HL-60/S4 treated with retinoic acid at 250 ng/mL for 4 days and 3 days (cell line): ENCODE measurements at regions not wholly inside any gene's neighbourhood (a gene's known extent, or its start where the extent isn't known, plus 50 kb on each side); places are given as distances from the start of the nearest gene placed in this dataset.

Source experiments
- in situ Hi-C: fragments of 300-500 bp; cut with MboI; formaldehyde crosslinking; loops from 2 replicates; pipeline ENCODE4 v1.7.0; 2022; ENCODE audit warnings: low sequenced_read_pairs

DNA sequence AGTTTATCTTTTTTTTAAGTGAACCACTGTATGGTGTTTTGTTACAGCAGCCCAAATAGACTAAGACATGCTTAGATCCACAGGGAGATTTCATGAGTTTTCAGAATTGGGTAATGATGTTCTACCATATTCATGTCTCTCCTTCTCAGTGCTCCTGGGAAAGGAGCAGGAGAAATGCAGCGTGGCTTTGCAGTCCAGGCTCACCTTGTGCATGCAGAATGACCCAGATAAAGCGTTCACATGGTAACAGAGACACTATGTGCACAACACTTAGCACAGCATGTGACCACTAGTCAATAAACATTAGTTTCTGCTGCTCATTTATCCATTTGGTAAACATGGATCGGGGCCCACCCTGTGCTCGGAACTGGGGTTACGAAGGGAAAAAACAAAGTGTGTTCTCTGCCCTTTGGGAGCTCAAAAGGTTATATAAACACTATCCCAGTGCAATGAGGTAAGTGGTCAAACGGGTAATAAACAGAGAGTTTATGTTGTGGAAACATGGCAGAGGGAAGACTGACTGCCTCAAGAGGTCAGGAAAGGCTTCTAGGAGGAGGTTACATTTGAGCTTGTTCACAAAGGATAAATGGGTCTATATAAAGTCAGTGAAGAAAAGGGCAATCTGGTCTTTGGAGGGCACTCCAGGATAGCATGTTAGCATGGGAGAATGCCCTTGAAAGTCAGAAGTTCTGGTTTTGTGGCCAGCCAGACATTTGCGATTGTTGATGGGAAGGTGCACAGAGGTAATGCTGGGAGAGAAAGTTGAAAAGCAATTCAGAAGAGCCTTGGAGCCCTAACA lies 299.2 kb downstream of the TDRD15 start:
- in situ Hi-C loops = no loop called here

DNA sequence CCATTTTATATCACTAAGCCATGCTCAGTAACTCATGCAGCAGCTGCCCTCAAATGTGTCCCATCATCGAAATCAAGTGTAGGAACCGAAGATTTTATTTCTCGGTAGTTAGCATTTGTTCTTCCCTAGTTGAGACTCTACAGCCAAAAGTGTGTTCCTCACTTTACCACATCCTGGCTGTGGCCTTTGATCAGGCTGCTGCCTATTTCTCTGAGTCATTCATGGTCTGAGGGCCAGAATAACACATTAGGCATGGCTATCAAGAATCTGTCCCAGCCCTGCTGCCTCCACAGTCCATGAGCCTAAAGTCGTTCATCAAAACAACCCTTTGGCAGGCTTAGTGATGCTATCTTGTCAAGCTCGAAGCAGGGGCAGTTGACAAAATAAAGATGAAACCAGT lies 300.1 kb downstream of the TDRD15 start:
- in situ Hi-C loops = no loop called here

DNA sequence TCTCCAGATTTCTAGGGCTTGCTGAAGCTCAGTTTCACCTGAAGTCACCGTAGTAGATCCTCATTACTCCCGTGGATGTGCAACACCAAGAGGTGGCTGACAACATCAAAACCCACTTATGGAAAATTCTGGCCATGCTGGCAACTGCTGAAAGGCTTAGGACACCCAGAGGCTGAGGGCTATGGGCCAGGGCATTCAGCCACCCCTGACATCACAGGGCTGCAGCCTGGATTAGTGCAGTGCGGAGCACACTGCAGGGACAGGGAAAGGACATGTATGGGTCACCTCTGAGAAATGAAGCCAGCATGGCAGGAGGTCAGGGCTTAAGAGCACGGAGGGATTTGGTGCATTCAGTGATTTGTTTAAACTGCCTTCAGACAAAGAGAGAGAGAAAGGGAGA lies 300.6 kb downstream of the TDRD15 start:
- in situ Hi-C loops = no loop called here

DNA sequence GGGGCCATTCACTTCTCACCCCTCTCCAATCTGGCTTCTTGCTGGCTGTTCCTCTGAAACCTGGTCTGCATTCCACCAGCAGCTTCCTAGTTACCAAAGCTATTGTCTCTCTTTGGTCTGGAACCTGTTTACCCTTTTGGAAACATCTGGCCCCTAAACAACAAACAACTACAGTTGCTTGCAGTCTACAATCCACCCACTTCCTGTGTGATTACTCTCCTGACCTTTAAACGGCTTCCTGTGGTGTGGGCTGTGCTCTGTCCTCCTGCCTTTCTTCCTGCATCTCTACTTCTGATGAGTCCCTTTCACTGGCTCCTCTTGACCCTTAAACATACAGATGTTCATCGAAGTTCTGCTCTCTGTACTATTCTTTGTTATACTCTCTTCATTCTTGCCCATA lies 303.8 kb downstream of the TDRD15 start:
- in situ Hi-C loops = no loop called here

DNA sequence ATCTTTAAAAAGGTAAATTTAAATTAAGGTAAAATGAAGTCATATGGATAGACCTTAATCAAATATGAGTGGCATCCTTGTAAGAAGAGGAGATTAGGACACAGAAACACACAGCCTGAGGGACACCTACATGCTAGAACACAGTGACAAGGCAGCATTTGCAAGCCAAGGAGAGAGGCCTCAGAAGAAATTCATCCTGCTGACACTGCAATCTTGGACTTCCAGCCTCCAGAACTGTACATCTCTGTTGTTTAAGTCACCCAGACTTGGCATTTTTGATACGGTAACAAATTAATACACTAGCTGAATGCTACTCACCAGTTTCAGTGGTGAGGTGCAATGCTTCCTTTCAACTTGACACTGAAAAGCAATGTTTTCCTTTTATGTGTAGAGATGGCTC lies 305.0 kb downstream of the TDRD15 start:
- in situ Hi-C loops = no loop called here

DNA sequence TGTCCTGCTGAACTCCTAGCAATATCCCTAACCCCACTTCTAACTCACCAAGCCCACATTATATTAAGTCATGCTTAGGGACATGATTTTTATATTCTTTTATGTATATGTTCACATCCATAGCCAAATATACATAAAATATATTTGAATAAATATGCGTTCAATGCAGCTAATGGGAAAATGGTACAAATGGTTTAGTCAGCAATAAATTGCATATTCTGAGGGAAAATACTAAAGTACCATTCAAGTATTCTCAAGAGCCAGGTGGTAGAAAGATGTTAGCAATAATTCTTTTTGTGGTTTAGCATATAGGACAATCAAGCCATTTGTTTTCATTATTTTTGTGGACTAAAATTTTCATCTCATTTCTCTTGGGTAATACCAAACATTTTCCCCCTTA lies 306.0 kb downstream of the TDRD15 start:
- in situ Hi-C loops = no loop called here

DNA sequence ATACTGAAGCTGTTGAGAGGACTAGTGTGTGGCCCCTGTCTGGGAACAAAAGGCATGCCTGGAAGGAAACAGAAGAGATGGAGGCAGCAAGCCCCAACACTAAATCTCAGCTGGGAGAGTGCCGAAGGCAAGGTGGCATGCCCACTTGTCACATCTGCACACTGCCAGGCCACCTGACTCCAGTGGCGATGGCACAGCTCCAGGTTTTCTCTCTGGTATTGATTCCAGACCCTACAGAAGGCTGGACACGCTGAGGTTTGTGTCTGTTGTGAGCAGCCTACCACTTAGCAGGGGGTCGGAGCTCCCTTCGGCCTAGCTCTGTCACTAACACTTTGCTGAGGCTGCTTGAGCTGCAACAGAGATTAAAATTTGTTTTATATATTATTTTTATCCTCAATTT lies 307.3 kb downstream of the TDRD15 start:
- in situ Hi-C loops = no loop called here

DNA sequence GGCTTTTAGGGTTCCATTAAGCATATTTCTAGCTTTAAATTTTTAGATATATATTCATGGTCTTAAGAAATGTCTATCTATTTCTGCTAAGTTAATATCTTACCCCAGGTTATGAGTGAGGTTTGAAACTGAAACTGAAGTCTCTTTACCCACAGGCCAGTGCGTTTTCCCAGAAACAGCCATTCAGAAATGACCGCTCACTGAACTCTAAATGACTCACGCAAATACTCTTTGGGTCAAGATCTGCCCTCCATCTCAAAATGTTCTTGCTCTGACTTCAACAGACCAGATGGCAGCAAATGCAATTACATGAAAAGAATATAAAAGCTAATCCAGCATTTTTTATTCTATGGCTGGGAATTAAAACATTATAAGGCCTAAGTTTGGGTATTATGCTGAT lies 315.2 kb downstream of the TDRD15 start:
- in situ Hi-C loops = no loop called here

DNA sequence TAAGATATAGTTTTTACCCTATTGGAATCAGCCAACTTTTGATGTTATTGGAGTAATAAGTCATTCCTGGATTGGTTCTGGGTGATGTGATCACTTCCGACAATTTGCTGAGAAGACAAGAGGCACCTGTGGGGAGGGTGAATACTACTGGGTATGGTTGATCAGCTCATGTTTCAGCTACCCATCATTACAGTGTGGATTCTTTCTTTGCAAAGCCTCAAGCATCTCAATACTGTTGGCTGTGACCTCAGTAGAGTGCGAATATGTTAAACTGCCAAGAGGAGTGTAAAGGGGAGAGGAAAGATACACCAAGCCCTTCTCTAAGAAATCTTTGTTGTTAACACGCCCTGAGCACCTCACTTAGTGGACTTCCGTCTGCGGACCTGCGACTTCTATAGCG lies 317.7 kb downstream of the TDRD15 start:
- in situ Hi-C loops = no loop called here

DNA sequence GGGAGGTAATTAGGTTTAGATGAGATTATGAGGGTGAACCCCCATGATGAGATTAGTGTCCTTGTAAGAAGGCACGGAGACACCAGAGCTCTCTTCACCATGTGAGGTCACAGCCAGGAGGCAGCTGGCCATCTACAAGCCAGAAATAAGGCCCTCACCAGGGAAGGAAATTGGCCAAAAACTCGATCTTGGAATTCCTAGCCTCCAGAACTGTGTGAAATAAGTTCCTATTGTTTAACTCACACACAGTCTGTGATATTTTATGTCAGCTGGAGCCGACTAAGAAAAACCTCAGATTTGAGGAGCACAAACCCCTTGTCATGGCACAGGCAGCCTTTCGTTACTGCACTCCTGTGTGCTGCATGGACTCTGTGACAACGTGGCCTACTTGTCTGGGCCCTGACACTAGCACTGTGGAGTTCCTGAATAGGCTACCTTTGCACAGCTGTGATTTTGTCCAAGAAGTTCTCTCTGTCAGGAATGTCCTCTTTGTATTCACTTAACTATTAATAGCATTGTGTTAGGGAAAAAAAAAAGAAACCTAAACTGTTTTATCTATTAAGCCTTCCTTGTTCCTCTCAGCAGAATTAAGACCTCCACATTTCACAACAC lies 319.8 kb downstream of the TDRD15 start:
- in situ Hi-C loops = no loop called here

DNA sequence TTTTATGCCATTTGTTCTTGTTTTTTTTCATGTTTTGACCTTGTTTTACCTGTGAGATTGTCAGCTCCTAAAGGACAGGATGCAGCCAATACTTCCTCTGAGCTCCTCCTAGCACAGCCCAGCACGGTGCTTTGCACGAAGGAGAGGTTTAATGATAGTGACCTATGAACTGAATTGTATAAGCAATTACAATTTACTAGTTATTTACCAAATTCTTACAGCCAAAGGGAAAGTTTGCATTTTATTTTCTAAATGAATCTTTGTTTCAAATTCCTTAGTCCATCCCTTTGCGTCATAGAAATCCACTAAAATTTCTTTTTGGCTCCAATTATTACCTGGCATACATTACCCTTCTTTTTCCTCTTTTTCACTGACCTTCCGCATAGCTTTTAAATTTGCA lies 326.1 kb downstream of the TDRD15 start:
- in situ Hi-C loops = no loop called here

DNA sequence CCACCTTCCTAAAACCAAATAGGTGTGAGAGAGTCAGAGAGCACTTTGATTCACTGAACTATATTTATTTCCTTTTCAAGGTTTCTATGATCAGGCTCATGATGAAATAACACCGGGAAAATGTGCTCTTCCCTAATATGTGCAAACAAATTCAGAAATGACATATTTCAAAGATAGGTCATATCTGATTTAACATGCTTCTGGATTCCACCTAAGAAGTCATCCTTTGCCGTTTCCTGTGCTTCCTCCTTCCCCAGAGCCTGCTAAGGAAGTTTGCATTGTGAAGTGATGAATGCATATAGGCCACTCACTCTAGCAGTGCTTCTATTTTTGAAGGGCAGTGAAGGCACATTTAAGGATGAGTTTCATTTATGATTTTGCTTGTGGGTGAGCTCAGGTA lies 327.6 kb downstream of the TDRD15 start:
- in situ Hi-C loops = no loop called here

DNA sequence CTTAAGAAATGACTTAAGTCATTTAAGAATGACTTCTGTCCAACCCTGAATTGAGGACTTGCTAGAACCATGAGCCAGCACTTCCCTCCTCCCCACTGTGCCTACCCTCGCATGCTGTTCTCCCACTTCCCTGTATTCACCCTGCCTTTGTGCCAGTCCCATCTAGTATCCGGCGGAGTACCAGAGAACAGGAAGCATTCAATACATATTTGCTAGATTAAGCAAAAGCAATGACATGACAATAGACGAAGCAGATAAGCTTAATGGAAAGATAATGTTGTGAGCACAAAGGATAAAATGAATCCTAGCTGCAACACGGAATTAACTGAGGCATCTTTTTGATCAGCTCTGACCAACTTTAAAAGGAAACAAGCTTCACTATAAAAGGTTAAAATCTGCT lies 328.5 kb downstream of the TDRD15 start:
- in situ Hi-C loops = no loop called here

DNA sequence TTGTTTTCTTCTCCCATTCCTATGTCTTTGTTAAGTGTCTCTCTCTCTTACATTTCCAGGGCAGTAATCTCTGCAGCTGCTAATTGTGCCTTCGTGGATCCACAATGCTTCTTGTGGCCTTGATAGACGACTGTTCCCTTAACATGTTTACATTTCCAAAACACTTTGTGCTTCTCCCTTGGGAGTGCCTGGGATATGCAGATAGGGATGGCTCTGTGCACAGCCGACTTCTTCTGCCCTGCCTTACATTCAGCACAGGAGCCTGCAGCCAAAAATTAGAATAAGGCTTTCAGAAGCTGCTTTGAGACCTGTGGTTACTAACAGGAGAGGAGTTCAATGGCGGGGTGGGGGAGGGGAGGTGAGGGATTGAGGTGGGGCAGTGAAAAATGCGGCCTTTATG lies 328.9 kb downstream of the TDRD15 start:
- in situ Hi-C loops = no loop called here

DNA sequence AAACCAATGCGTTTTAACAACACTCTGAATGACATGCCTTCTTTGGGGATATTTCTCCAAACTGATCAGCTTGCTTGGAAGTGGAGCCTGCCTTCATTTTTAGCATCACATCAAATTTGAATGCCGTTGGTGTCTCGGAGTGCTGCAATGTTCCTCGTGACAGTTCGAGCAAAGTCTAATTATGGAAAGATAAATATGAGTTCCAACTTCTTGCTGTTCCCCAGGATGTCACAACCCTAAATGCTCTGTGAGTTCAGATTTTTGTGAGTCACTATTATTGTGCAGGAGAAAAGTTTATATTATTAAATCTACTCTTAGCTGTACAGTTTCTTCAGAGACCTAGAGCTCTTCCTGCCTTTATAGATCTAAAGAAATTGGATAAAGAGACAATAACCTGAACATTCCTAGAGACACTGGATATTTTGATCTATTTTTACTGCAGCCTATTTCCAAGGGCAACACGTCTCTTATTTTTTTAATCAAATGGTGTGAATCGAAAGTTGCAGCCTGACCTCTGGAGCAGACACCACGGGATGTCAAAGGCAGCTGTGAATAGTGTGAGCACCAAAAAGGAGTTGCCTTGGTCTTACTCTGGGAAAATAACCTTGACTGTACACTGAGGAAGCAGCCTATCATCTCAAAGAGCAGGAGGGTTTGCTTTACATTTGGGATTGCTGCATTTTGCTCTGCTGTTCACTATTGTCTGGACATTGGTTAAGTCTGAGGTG lies 330.1 kb downstream of the TDRD15 start:
- in situ Hi-C loops = no loop called here

DNA sequence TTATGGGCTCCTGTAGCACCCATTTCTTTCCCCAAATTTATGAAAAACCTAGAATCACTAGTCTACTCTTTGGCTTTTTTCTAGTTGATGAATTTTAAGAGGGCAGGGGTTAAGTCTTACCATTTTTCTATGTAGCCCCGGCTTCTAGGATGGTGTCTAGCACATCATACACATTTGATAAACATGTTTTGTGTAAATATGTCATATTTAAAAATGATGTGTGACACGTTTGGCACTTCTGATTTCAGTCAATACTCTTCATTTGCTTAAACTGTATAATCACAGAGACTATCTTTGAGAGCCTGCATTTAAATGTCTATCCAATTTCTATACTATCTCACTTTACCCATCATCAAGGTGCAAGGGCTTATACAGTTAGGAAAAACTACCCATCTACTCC lies 331.1 kb downstream of the TDRD15 start:
- in situ Hi-C loops = no loop called here

DNA sequence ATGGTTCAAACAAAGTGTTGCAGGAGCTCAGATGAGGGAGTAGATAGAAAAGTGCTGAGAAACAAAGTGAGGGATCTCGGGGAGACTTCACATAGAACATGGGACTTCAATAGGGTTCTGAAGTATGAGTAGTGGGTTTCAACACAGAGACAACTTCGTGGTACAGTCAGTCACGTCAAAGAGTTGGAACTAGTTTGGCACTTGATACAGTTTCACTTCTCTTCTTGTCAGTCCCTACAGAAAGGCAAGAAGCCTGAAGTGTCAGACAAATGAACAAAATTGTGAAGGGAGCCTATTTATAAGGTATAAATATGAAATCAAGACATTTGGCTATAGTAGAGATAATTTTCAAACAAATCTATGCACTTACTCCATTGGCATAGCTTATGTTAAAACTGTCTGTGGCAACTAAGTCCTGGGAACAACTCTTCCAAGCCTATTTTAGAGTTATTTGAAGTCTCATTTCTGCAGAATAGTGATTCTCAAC lies 338.0 kb downstream of the TDRD15 start:
- in situ Hi-C loops = no loop called here

DNA sequence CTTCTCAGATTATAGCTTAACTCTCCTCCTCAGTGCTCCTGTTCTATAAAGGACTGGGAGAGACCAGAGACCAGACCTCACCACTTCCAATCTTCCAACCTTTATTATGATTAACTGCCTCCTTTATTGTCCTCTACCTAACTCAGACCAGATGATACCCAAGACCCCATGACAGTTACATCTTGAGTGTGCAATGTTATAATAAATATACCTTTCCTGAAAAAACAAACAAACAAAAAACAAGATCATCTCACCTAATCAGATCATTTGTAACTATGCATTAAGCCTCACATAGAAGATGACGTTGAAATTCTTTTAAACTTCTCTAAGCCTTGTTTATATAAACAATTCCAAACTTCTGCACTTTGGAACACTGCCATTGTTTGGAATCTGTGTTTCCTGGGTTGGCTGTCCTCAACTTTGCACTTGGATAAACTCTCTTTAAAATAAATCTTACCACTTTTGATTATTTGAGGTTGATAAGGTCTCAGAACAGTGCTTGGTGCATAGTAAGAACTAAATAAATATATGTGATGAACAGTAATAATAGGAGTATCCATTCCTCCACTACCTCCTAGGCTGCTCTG lies 342.7 kb downstream of the TDRD15 start:
- in situ Hi-C loops = no loop called here

DNA sequence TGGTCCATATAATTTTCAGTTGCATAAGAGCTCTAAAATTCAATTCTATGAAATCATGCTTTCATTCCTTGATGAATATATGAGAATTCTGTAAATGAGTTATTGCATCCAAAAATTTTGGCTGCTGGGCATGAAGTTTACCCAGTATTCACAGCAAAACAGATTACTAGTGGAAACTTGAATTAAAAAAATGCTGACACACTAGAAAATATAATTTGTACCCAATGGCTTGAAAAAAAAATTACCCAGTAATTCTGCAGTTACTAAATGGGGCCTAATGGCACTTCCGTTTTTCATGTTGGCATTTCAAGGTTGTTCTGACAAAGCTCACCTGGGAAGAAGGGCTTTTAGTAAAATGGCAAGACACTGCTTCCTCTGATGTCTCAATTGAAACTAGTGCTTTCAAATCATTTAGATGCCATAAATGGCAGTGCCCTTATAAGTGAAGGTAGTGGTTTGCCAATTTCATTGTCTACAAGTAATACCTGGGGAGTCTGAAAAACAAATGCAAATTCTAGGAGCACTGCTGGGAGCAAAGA lies 343.6 kb downstream of the TDRD15 start:
- in situ Hi-C loops = no loop called here

DNA sequence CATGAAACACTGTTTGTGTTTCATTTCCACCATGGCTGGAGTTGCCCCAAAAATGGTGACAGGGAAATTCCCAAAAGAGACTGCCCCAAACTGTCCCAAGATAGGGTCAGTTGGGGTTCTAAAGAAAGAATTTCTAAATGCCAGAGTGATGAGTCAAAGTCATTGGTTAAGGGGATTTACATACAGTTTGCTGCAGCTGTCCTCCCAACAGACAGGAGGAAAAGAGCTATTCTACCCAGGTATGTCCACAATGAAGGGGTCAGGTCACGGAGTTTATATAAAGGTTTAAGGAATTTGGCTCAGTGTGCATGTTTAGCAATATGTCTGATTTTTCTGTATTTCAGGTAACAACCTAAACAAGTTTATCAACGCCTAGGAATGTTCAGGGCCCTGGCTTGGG lies 344.1 kb downstream of the TDRD15 start:
- in situ Hi-C loops = no loop called here

DNA sequence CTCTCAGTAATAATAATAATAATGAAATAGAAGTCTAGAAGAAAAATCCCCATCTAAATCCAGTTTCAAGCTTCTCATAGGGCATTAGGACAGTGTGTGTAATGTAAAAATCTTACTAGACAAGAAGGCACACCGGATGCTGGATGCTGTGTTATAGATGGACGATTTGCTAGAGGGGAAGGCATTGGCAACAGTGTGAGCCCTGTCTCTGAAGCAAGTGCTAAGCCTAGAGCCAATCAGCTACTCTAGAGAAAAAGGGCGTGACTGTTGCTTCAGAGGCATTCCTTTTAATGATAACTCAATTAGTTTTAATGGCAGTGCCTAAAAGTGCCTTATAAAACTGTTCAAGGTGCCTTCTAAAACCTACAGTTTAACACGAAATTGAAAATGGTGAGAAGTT lies 344.9 kb downstream of the TDRD15 start:
- in situ Hi-C loops = no loop called here
